HG02938 (cell line): ENCODE measurements at regions not wholly inside any gene's neighbourhood (a gene's known extent, or its start where the extent isn't known, plus 50 kb on each side); places are given as distances from the start of the nearest gene placed in this dataset.

Experiments used
- ATAC-seq: cut with Tn5 transposase; IDR thresholded peaks from one replicate; pipeline ENCODE4 v1.9.1; 2021; ENCODE audit warnings: mild to moderate bottlenecking, moderate library complexity; ENCODE audit not compliant: unreplicated experiment

DNA sequence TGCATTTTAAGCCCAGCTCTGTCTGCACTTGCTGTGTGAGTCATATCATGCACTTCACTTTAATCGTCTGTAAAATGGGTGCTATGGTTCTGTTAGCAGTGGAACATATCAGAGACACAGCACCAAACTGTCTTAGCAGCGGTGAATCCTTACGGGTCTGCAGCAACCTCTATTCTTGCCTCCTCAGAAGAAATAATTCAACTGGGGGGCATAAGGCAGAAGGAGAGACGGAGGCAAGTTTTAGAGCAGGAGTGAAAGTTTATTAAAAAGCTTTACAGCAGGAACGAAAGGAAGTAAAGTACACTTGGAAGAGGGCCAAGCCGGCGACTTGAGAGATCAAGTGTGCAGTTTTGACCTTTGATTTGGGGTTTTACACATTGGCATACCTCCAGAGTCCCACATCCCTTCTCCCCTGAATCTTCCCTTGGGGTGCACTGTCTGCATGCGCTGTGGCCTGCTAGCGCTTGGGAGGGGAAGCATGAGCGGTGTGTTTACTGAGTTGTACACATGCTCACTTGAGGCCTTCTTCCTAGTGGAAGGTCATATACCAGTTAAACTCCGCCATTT lies 109.8 kb downstream of the DDX1 start:
- ATAC-seq, result no peak

DNA sequence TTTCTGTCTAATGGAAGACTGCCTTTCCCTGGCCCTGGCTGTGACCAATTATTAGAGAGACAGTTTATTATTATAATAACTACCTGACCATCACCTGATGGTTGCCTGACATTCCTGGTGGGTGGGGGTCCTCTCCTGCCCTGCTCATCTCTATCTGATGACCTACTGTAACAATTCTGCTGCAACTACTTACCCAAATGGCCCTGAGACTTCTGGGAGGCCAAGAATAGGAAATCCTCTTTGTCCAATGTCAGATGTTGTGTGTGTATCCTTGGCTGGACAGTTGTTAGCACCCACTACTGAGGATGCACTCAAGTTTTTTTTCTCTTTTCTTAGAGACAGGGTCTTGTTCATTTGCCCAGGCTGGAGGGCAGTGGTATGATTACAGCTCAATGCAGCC lies 110.3 kb downstream of the DDX1 start:
- no peak for ATAC-seq

- ATAC-seq, result no peak
Observed at GRCh38 chr2:15702452-15702851, 110.8 kb downstream of the DDX1 start.

DNA sequence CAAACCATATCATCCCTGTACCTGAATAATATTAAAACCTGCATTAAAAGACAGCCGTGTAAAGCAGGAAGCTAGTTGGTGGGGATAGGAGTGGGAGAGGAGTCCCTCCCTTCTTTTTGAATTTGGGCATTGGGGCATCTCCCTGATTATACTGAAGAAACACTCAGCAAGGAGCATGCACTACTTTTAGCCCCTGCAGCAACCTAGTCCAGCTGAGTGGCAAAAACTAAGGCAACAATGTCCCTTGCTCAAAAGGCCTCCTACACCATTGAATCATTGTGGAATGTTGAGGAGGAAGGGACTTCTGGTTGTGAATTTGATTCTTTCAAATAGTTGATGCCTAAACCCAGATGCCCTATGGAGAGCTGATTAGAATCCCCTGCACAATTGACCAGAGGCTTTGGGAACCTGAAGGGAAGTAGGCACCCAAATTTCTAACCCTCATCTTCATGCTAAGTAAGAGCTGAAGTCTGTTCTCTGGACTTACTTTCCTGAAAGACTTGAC lies 111.7 kb downstream of the DDX1 start:
- no peak for ATAC-seq

DNA sequence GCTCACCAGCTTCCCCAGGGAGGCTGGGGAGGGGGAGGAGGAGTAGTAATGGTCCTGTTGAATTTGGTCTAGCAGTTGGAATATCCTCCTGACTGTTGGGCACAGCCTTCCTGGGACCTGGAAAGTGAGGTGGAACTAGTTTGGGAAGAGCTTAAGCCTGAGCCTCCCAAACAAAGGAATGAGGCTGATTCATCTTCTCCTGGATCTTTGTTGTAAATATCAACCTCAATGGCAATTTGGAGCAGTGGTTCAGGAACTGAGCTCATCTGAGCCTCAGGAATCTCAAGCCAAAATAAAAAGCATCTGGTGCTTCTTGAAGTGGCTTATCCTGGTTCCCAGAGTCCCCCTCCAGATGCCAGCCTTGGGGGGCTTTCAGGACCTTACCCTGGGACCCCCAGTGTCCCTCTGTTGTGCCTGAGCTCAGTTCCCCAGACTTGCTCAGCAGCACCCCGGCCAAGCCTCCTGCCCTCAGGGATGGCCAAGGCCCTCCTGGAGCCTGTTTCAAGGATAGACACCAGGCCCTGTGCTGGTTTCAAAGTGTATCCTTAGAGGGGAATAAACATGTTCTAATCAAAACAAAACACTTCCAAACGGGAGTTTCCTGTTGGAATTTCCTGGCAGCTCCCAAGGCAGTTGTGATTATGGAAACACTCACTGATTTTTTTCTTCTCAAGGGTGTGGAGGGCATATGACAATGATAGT lies 112.6 kb downstream of the DDX1 start:
- ATAC-seq, result no peak

- no peak for ATAC-seq
Observed at GRCh38 chr2:15704788-15705115, 113.1 kb downstream of the DDX1 start.

GRCh38 chr2:15705310-15705709 lies 113.6 kb downstream of the DDX1 start:
- no peak for ATAC-seq

DNA sequence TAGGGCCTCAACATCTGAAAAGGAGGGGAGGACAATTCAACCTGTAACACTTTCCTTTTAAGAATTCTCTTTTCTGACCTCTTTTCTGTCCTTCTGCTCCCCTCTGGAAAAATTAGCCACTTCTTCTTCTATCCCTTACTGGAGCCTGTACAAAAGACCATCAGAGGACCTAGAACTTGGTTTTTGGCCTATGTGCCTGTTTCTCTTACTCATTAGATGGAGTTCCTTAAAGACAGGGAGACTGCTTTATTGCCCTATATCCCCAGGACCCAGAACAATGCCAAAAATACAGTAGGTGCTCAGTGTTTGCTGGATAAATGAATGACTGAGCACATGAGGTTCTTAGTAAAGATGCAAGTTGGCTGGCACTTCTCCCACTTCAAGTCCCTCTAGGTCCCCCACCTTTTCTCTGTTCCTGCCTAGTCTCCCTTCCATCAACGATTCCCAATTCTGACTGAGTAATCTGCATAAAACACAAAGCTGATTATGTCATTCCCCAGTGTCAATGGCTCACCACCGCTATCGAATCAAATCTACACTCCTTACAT lies 114.2 kb downstream of the DDX1 start:
- no peak for ATAC-seq

- ATAC-seq, result no peak
Observed at GRCh38 chr2:15706424-15706823, 114.8 kb downstream of the DDX1 start.

- ATAC-seq, result no peak
Observed at GRCh38 chr2:15706986-15707632, 115.4 kb downstream of the DDX1 start.

- no peak for ATAC-seq
Observed at GRCh38 chr2:15708161-15708560, 116.5 kb downstream of the DDX1 start.

DNA sequence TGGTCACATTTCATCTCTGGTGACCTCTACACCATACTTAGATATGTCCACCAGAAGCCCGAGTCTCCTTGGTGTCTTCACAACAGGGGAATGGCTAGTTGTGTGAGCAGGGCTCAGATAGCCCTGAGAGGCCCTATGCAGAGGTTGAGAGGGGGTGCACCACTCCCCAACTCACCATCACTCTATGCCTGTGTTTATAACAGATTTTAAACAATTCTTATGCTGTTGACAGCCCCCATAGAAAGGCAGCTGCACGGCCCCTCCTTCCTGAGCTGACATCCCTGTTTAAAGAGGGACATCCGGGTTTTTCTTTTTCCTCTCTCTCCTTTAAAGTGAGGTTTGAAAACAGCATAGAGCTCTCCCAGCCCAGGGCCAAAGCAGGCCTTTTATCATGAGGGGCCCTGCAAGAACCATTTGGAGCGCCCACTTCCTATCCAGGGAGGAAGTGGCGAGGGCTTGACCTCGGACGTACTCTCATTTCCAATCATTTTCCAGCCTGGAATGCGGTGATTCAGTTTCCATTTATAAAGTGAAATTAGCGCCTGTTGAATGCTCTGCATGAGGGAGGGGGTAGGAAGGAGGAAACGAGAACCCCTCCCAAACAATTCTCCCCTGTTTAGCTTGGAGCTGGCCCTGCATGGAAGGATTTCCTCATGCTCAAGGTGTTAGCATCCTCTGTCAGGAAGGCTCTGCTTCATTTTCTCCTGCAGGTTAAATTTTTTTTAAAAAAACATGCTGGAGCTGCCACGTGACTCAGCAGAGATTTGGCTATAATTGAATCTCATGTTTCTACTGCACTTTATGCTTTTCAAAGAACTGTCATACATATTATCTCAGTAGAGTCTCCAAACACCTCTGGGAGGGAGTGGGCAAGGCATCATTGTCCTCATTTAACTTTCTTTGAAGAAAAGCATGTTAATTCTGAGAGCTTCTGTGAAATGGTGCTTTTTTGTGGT lies 117.5 kb downstream of the DDX1 start:
- no peak for ATAC-seq

DNA sequence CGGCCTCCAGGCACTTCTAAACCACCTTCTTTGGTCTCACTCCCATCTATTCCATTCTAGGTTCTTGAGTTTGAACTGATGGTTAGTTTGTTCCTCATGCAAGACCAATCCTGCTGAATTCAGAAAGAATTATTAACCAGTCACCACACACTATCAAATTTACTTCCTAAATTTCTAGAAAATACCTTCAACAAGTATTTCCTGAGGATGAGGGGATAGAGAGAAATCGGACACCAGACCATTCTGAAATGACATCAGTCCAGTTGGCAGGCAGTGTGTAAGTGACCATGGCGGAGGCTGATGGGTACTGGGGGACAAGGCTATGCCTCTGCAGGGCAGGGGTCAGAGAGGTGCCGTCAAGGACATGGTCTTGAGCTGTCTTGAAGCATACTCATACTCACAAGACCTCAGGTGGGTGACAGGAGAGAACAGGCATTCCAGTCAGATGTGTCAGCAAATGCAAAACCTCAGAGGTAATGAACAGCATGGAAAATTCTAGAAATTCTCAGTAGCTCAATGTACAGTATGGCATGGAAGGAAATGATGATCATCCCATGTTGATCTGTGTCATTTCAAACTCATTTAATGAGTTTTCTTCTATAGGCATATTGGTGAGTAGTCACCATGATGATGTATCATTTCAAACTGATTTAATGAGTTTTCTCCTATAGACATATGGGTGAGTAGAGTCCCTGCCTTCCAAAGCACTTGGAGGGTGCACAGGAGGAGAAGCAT lies 119.6 kb downstream of the DDX1 start:
- ATAC-seq, result no peak

- ATAC-seq, result no peak
Observed at GRCh38 chr2:15712551-15713342, 121.1 kb downstream of the DDX1 start.

DNA sequence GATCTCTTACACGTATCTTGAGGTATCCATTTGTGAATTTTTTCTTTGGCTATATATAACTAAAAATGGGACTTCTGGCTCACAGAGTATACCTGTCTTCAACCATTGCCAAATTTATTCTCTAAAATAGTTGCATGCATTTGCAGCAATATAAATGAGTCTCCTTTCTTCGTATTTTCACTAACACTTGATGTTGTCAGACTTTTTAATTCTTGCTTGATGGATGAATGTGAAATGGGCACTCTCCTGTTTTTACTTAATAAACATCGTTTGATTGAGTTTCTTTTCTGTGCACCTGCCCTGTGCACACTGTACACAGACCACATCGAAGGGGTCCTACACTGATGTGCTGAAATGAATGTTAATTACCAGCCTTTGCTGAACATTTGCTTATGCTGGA lies 121.8 kb downstream of the DDX1 start:
- no peak for ATAC-seq

DNA sequence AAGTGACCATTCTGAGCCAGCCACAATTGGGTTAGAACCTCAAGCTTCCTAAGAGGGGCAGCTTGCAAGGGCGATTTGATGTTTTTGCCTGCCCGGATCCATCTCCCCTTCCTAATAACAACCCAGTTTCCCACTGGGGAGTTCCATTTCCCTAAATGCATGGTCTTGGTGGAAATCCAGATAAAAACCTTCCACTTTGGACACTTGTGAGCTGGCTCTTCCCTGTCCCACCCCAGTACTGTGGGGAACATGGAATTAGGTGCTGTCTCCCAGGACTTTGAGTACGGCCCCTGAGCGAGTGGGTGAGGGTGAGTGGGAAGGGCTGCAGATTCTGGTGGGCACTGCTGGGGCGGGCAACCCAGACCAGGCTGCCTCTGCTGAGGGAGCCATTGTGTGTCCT lies 122.3 kb downstream of the DDX1 start:
- ATAC-seq, result no peak

GRCh38 chr2:15714609-15715008 lies 122.9 kb downstream of the DDX1 start:
- no peak for ATAC-seq

GRCh38 chr2:15715596-15715995 lies 123.9 kb downstream of the DDX1 start:
- ATAC-seq, result no peak

DNA sequence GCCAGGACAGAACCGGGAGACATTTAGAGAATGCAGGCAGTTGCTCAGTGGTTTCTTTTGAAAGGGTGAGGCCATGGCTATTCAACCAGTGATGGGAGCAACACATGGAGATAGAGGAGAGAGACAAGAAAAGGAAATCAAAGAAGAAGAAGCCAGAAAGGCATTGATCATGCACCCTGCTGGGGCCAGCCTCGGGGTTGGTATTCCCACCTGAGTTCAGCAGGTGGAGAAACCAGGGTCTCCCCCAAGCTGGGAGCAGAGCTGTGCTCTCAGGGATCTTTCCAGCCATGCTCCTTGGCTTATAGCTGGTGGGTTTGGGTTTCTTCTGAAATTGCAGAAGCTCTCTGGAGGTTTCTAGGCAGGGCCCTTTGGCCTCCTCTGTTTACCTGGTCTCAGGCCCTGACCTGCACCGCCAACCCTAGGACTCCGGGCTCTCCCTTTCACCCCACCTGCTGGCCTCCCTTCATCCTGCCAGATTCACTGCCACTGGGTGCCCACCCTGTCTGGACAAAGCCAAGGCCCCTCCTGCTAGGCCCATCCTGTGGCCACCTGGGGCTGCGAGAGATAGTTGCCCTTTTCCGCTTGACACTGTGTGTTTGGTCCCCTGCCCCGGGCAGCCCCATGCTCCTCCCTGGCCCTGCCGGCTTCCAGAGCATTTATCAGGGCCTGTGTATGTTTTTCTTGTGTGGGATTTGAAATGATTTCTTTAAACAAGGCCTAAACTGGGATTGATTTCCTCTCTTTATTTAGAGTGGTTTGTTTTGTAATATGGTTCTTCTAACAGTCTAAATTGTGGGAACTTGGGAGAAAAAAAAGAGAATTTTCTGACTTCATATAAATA lies 126.7 kb downstream of the DDX1 start:
- ATAC-seq, result no peak
